Urothelium cell line (cell line): ENCODE measurements at regions not wholly inside any gene's neighbourhood (a gene's known extent, or its start where the extent isn't known, plus 50 kb on each side); places are given as distances from the start of the nearest gene placed in this dataset.
"Not testable (repeated sequence)": the region's sequence is repeated elsewhere in the genome, so short reads cannot be mapped to it uniquely, and the experiment has no call there.

Experiments
- DNase-seq: peaks from one replicate; pipeline ENCODE4 v3.0.0; 2011; ENCODE audit warnings: low spot score, mixed read lengths
- FAIRE-seq: peaks from 2 replicates; lab custom pipeline; 2011; peaks lifted over from hg19 to GRCh38; lab: Jason Lieb, UNC

DNA sequence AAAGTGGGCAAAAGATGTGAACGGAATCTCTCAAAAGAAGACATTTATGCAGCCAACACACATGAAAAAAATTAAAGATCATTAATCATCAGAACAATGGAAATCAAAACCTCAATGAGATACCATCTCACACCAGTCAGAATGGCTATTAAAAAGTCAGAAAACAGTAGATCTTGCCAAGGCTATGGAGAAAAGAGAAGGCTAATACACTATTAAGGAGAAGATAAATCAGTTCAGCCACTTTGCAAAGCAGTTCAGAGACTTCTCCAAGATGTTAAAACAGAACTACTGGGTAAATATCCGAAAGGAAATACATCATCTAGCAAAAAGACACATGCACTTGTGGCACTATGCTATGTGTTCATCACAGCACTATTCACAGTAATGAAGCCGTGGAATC is 388.2 kb upstream of the LUZP2 start:
- FAIRE-seq (no peak), DNase-seq (no peak)

DNA sequence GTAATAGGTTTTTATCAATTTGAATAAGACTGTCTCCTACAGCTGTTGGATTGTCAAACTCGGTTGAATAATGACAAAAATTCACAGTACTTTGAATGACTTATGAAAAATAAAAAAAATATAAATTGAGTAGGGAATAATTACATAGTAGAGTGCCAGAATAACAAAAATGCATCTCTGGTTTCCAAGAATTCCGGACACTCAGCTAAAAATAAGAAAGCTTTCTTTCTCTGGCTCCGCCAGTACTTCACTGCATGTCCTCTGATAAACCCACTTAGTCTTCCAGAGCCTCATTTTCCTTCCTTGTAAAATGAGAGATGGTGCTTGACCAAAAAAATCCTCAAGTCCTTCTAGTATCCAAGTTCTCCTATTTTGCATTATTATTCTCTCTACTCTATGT is 374.6 kb upstream of the LUZP2 start:
- DNase-seq, result no peak
- FAIRE-seq, result no peak

DNA sequence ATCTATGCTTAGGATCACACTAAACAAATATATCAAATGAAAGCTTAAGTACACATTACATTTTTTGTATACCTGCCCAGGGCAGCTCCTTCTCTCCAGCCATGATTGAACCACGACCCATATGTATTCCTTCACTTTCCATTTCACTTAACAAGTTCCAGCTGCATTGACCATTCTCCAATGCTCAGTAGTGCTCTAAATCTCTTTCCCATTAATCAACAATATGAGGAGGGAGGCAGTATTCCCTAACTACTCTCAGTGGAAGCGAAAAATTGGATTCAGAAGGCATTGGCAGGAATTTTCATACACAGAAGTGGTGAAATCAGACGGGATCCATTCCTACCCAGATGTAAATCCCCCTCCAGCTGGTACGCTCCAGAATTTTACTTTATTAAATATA is 372.0 kb upstream of the LUZP2 start:
- FAIRE-seq, result no peak

DNA sequence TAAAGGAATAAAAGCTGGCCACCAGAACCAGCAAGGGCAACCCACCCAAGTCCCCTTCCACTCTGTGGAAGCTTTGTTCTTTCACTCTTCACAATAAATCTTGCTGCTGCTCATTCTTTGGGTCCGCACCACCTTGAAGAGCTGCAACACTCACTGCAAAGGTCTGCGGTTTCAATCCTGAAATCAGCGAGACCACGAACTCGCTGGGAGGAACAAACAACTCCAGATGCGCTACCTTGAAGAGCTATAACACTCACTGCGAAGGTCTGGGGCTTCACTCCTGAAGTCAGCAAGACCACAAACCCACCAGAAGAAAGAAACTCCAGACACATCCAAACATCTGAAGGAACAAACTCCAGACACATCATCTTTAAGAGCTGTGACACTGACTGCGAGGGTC is 365.2 kb upstream of the LUZP2 start:
- DNase-seq, result no peak
- FAIRE-seq, result no peak

More for the DNA sequence above, 372.0 kb upstream of the LUZP2 start:
- DNase-seq, result no peak

DNA sequence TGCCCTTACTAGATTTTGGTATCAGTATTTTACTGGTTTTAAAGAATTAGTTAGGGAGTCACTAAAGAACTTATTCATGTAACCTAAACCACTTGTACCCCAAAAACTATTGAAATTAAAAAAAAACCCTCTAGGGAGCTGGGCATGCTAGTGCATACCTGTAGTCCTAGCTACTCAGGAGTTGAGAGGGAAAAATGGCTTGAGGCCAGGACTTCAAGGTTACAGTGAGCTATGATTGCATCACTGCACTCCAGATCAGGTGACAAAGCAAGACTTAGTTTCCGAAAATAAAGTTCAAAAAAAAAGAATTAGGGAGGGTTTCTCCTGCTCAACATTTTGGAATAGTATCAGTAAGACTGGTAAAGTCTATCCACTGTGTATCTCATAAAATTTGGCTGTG is 364.4 kb upstream of the LUZP2 start:
- DNase-seq (no peak), FAIRE-seq (no peak)

DNA sequence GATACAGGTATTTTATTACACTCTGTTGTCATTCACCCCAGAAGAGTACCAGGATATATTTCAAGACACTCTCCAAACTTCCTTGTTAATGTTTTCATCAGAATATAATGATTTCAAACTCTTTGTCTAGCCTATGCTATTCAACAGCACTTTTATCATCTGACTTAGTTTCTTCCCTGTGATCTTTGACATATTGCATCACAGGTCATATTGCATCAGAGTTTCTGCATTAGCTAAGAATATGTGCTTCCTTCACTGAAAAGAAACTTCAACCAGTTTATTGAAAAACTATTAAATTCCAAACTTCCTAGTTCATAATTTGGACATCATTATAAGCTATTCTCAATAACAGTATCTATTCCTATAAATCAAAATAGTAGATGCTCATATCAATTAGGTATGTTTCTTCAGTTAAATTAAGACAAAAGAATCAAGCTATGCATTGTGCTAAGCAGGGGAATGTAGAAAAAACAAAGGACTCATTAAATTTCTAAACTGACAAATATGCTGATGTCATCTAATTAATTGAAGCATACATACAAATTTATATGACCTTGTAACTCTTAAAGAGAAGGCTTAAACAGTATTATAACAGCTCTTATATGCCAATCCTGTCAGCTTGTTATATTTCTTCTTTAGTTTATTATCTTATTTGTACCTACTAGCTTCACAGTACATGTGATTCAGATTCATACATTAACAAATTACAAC is 361.8 kb upstream of the LUZP2 start:
- no peak for DNase-seq

DNA sequence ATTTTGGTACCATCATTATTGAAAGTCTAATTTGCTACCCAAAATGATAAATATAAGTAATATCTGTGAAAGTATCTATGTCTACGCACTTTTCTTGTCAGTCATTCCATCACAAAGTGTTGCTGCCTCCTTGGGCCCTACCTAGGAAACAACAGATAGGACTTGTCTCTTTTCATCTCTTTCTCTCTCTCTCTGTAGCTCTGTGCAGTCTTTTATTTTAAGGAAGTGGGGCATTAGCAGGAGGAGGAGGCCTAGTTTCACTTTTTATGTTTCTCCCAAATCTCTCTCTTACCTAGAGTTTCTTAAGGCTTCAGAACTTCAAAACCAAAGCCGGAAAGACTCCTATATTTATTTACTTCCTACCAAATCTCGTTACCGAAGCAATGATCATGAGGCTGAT is 354.8 kb upstream of the LUZP2 start:
- FAIRE-seq (no peak), DNase-seq (no peak)

More for the DNA sequence above, 361.8 kb upstream of the LUZP2 start:
- FAIRE-seq, result no peak

DNA sequence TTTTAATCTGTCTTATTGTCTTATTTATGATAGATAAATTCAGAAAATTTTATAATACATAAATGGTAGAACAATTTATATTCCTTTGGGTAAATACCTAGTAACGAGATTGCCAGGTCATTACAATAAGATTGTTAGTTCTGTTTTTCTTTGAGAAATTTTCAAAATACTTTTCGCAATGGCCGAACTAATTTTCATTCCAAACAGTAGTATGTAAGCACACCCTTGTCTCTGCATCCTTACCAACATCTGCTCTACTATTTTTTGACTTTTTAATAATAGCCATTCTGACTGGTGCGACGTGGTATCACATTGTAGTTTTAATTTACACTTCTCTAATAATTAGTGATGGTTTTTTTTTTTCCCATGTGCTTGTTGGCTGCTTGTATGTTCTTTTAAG is 351.4 kb upstream of the LUZP2 start:
- no peak for DNase-seq
- no peak for FAIRE-seq

DNA sequence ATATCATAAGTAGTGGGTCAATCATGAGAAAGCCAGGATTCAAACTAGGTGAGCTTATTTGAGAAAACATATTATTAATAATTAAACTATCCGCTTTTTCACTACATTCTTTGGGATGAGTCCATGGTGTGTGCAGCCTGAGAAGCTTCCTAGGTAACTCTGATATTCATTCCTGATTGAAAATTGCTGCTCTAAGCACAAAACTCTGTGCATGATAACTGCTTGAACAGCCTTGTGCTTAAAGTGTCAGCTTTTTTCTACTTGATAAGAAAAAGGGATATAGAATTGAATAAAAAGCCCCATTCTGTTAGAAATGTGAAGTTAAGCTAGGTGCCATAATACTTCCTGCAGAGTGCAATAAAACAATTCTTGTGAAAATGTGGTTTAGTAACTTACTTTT is 343.5 kb upstream of the LUZP2 start:
- FAIRE-seq, result no peak
- DNase-seq, result no peak

DNA sequence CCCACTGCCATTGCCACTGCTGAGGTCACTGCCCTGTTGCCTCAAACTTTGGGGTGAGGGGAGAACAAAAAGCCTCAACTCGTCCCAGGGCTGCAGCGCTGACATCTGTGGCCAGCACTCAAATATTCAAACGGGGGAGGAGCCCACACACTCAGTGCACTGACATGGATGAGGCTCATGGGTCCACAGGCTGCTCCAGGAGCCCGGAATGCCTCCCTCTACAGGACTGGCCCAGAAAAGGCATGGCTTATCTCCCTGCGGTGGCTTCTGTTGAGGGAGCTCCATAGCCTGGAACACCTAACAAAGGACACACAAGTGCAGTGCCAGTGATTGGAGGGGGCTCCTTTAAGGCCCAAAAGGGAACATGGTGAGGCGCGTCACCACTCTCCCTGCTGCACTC is 341.1 kb upstream of the LUZP2 start:
- DNase-seq (peak; percentile 4), FAIRE-seq (no peak)

DNA sequence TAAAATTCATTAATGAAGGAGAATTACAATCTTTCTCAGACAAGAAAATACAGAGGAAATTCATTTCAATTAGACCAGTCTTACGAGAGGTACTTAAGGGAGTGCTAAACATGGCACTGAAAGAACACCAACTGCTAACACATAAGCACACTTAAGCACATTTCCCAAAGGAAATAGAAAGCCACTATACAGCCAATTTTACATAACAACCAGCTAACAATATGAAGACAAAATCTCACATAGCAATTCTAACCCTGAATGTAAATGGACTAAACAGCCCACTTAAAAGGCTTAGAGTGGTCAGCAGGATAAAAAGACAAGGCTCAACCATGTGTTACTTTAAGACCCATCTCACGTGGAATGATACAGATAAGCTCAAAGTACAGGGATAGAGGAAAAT is 339.5 kb upstream of the LUZP2 start:
- FAIRE-seq, result no peak
- DNase-seq, result no peak

DNA sequence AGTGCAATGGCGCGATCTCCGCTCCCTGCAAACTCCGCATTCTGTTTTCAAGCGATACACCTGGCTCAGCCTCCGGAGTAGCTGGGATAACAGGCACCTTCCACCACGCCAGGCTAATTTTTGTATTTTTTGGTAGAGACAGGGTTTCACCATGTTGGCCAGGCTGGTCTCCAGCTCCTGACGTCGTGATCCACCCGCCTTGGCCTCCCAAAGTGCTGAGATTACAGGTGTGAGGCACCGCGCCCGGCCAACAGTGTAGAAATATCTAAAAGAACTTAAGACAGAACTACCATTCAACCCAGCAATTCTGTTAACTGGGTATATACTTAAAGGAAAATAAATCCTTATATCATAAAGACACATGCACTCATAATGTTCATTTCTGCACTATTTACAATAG is 335.3 kb upstream of the LUZP2 start:
- no peak for FAIRE-seq
- DNase-seq, result no peak

DNA sequence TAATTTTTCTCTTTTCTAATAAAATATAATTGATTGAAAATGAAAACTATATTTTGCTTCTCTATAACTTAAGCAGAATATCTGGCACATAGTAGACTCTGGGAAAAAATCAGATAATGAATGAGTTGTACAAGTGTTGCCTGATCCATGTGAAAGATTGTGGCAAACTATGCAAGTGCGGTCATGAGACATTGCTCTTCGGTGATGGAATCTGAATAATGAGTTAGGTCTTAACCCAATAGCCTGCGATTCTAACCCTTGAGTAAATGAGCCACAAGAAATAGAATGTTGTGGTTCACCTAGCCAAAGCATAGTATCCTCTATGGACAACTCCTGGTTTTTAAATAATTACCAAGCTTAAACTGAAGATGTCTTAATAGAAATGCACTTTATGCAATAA is 333.7 kb upstream of the LUZP2 start:
- DNase-seq (no peak), FAIRE-seq (no peak)

DNA sequence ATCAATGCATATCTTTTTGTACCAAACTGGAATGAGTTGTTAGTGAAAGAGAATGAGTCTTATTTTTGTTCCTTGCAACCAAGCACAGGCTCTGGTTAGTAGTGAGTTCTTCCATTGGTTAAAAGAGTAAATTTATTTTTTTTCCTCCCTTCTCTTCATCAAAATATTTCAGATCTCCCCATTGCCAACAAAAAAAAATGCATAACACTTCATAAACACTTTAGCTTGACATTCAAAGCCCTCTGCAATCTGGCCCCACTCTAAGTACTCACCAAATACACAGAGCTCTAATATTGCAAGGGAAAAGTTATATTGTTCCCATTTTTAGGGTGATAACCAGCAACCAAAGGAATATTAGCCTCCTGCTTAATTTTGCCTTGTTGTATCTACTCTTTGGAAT is 333.0 kb upstream of the LUZP2 start:
- no peak for DNase-seq
- FAIRE-seq, result no peak

DNA sequence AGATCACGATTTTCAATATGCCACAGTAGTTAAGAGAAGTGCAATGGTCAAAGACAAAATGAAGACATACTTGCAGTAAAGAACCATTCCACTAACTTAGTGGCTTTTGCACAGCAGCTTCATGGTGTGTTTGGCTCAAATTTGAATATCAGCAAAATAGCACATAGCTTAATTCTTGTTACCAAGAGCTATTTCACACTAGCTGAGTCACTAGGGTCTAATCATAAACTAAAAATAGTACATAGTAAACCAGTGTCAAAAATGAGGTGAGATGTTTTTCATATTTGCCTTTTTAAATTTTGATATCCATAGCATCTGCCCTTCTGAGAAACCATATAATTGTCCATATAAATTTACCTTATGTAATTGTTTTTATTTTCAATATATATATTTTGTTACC is 325.0 kb upstream of the LUZP2 start:
- FAIRE-seq (no peak), DNase-seq (no peak)

DNA sequence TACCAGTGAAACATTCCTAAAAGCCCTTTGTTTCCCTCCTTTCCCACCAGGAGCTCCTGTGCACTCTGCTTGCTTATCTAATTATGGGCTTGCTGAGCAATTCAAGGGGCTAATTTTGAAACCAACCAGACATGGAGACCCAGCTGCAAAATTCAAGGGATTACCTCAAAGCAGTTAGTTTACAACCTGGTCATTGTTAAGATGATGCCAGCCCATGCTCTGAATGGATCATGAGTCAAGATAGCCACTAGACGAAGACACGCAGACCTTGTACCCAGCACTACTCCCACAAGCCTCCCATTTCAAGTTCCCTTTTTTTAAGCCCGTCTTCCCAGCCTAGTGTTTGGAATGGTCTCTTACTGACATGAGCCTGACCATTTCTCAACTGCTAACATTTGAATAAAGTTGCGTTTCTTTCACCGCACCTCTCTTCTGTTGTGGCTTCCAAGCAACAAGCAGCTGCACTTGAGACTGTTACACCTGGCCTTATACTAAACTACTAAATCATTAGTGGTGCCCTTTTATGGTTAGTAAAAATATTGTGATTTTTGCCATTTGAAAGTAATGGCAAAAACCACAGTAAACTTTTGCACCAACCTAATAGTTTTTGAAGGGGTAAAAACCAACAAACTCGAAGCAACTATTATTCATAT is 315.3 kb upstream of the LUZP2 start:
- FAIRE-seq (no peak), DNase-seq (no peak)

DNA sequence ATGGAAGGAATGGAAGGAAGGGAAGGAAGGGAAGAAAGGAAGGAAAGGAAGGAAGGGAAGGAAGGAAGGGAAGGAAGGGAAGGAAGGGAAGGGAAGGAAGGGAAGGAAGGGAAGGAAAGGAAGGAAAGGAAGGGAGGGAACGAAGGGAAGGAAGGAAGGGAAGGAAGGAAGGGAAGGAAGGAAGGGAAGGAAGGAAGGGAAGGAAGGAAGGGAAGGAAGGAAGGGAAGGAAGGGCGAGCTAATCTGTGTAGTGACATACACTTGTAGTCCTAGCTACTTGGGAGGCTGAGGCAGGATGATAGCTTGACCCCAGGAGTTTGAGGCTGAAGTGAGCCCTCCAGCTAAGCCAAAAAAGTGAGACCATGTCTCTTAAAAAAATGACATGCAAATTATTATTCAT is 311.3 kb upstream of the LUZP2 start:
- not testable (repeated sequence) for DNase-seq, FAIRE-seq

DNA sequence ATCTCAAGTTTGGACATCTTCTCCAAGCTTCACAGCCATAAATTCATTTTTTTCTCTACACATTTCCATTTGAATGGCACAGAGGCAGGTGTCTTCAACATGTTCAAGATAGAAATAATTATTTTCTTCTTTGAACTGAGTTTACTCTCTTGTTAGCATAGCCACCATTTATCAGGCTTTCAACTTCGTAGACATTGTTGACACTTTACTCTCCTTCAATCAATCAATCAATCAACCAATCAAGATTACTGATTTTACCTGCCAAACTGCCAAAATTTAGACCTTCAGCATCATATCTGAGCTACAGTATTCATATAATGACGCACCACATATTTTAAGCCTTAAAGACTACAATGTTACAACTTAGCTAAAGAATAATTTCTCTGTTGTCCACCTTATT is 300.1 kb upstream of the LUZP2 start:
- FAIRE-seq, result no peak
- no peak for DNase-seq

DNA sequence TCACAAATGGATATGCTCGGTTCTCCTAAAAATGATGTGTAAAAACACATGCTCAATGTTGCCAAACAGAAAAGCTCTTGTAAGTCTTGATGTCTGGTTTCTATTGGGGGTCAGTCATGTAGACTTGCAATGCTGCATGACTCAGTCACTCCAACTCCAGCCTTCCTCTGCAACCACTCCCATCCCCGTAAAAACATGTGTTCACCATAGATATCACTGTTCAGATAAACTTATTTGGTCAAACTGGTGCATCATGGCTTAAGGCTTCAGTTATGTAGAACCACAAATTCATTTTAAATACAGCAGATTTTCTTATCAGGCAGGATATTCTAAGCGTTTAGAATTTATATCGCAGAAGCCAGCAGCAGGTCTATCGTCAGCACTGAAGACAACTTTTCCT is 298.4 kb upstream of the LUZP2 start:
- no peak for DNase-seq
- FAIRE-seq, result no peak

DNA sequence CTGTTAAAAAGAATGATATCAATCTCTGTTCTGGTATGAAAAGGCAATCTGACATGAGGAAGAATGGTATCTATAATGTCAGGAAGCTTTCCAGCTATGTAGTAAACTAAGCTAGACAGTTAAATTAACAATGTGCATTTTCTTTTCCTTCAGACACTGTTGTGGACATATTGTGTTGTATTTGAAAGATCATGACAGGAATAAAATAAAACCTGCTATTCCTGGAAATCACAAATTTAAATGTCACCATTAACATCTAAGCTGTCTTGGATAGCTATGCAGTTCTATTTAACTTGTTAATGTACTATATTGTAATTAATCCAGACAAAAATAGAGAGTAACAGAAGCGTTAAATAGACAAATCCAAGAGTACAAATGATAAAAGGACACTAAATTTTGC is 297.4 kb upstream of the LUZP2 start:
- FAIRE-seq (no peak), DNase-seq (no peak)

DNA sequence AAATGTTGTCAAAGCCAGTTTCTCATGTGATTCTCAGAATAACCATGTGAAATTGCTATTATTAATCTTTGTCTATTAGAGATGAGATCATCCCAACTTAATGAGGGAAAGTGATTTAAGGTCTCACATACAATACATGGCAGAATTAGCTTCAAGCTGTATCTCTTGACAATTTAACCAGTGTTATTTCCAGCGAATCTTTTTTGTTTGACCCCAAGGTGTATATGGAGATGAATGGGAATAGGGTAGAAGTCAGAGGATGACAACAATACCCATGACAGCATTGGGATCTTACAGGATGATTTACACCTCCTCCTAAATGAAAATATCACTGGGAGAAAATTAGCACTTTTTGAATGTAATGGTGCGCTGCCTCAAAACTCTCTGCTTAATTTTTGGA is 290.8 kb upstream of the LUZP2 start:
- no peak for FAIRE-seq
- no peak for DNase-seq

DNA sequence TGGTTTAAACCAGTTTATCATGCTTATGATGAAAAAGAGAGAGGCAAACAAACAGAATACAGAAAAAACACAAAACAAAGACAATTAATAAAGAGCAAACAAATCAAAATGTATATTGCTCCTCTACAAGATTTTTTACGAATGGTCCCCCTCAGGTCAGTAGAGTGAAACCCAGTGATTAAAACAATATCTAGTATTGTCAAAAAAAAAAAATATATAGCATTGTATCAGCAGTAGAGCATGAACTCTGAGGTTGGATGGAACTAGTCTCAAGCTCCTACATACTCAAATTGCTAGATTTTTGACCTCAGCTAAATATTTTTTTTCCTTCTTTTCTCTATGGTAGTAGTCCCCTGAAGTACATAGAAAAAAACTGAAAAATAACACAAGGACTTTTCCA is 290.3 kb upstream of the LUZP2 start:
- no peak for DNase-seq
- FAIRE-seq, result no peak

DNA sequence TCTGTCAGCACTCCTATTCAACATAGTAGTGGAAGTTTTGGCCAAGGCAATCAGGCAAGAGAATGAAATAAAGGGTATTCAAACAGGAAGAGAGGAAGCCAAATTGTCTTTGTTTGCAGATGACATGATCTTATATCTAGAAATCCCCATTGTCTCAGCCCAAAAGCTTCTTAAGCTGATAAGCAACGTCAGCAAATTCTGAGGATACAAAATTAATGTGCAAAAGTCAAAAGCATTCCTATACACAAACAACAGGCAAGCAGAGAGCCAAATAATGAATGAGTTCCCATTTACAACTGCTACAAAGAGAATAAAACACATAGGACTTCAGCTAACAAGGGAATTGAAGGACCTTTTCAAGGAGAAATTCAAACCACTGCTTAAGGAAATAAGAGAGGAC is 280.4 kb upstream of the LUZP2 start:
- no peak for FAIRE-seq

More for the DNA sequence above, 280.4 kb upstream of the LUZP2 start:
- DNase-seq, result no peak
